GM12878 (cell line): ENCODE measurements at regions not wholly inside any gene's neighbourhood (a gene's known extent, or its start where the extent isn't known, plus 50 kb on each side); places are given as distances from the start of the nearest gene placed in this dataset.

Source experiments
- ATAC-seq: fragments of 200-7000 bp; cut with Tn5 transposase; 3 replicates; pipeline ENCODE4 v1.9.1; 2020; ENCODE audit warnings: mild to moderate bottlenecking, moderate library complexity
- BruUV-seq: library from RNA; stranded (reverse); fragments of 400-500 nt; replicated peaks from 2 replicates; lab custom pipeline; 2021; lab: Mats Ljungman, UMichigan
- CTCF ChIA-PET: fragments of 300-600 bp; sonication (Branson Sonifier 250); formaldehyde crosslinking; extraction: SDS; loops from one replicate; lab custom pipeline; 2021; ENCODE audit warnings: inconsistent platforms; lab: Yijun Ruan, JAX
- POLR2A ChIA-PET: fragments of 350-600 bp; formaldehyde crosslinking; extraction: SDS; loops from one replicate; lab custom pipeline; 2021; ENCODE audit warnings: inconsistent platforms; lab: Charles Lee
- RAD21 ChIA-PET: fragments of 300-600 bp; sonication (Branson Sonifier 250); formaldehyde crosslinking; loops from one replicate; lab custom pipeline; 2023; ENCODE audit warnings: antibody characterized with exemption; ENCODE audit not compliant: unreplicated experiment; lab: Charles Lee
- SMC1A ChIA-PET: fragments of 300-600 bp; sonication (Branson Sonifier 250); formaldehyde crosslinking; loops from one replicate; lab custom pipeline; 2023; ENCODE audit not compliant: unreplicated experiment, uncharacterized antibody; lab: Charles Lee
- DNase-seq: peaks from one replicate; pipeline ENCODE4 v3.0.0-alpha.2; 2011; ENCODE audit warnings: low read depth, low spot score
- FAIRE-seq: peaks from 3 replicates; lab custom pipeline; 2011; peaks lifted over from hg19 to GRCh38; lab: Jason Lieb, UNC
- H2AFZ ChIP-seq: 2 replicates; pipeline ENCODE4 v1.6.0; 2011; ENCODE audit warnings: low read depth, low read length, control low read depth; ENCODE audit not compliant: control insufficient read depth
- H3K27ac ChIP-seq: 2 replicates; pipeline ENCODE4 v1.5.1; 2011; ENCODE audit warnings: control low read depth; ENCODE audit not compliant: control insufficient read depth, insufficient read depth
- H3K27me3 ChIP-seq, 2 experiments: replicated peaks in 1 of 2; 2 replicates each; pipeline versions ENCODE4 v1.6.0 to v1.6.1; 2011; ENCODE audit warnings: low read length in 1 of 2; ENCODE audit not compliant: control insufficient read depth in 2 of 2, insufficient read depth in 2 of 2
- H3K36me3 ChIP-seq, 2 experiments: 2 replicates each; pipeline ENCODE4 v1.5.1; 2011; ENCODE audit warnings: low read length in 1 of 2; ENCODE audit not compliant: control insufficient read depth in 2 of 2, insufficient read depth in 2 of 2
- H3K4me1 ChIP-seq: 2 replicates; pipeline ENCODE4 v1.6.1; 2011; ENCODE audit warnings: mild to moderate bottlenecking, low read length, moderate library complexity, mixed read lengths; ENCODE audit not compliant: control insufficient read depth, insufficient read depth
- H3K4me2 ChIP-seq: 2 replicates; pipeline ENCODE4 v1.6.0; 2011; ENCODE audit warnings: control low read depth; ENCODE audit not compliant: control insufficient read depth, insufficient read depth
- H3K4me3 ChIP-seq: fragments of 200-600 bp; sonication (generic); 2 replicates; pipeline ENCODE4 v1.5.1; 2016
- H3K79me2 ChIP-seq: 2 replicates; pipeline ENCODE4 v1.6.0; 2011; ENCODE audit warnings: low read length; ENCODE audit not compliant: control insufficient read depth, insufficient read depth
- H3K9ac ChIP-seq: 2 replicates; pipeline ENCODE4 v1.8.0; 2011; ENCODE audit warnings: low read length, control low read depth, mixed read lengths; ENCODE audit not compliant: control insufficient read depth, insufficient read depth
- H3K9me3 ChIP-seq: replicated peaks from 3 replicates; pipeline ENCODE4 v1.5.1; 2011; ENCODE audit warnings: mild to moderate bottlenecking, low read length; ENCODE audit not compliant: control insufficient read depth, insufficient read depth
- H4K20me1 ChIP-seq: 2 replicates; pipeline ENCODE4 v1.6.0; 2011; ENCODE audit not compliant: control insufficient read depth, insufficient read depth
- CREB1 ChIP-seq: IDR thresholded peaks from 2 replicates; pipeline ENCODE4 v1.6.1; 2012; ENCODE audit warnings: low read depth, mild to moderate bottlenecking, inconsistent platforms
- FOXK2 ChIP-seq: fragments of 450-650 bp; IDR thresholded peaks from 2 replicates; pipeline ENCODE4 v1.6.1; 2017; ENCODE audit warnings: mild to moderate bottlenecking, moderate library complexity
- NBN ChIP-seq: fragments of 450-650 bp; IDR thresholded peaks from 2 replicates; pipeline ENCODE4 v1.6.1; 2016
- NFIC ChIP-seq: IDR thresholded peaks from 2 replicates; pipeline ENCODE4 v1.6.1; 2012; ENCODE audit warnings: low read depth, mild to moderate bottlenecking, inconsistent platforms, low read length, moderate library complexity
- POLR2AphosphoS2 ChIP-seq: IDR thresholded peaks from 2 replicates; pipeline ENCODE4 v1.6.1; 2011; ENCODE audit warnings: low read depth, mild to moderate bottlenecking, low read length, improper control_type of control experiment, moderate library complexity
- TAF1 ChIP-seq: IDR thresholded peaks from 2 replicates; pipeline ENCODE4 v1.6.1; 2011; ENCODE audit warnings: mild to moderate bottlenecking, low read depth, low read length, borderline replicate concordance
- WGBS: methylation state at CpG from one replicate; pipeline ENCODE4 v1.1.6; 2016; ENCODE audit warnings: low lambda C conversion rate; ENCODE audit not compliant: insufficient replicate concordance, insufficient coverage; ENCODE audit errors: missing lambda C conversion rate; 5-methylcytosine and 5-hydroxymethylcytosine counted together
- in situ Hi-C: fragments of 300-500 bp; cut with MboI; formaldehyde crosslinking; loops from 9 replicates; pipeline ENCODE4 v1.14.3; 2018; ENCODE audit warnings: mixed read lengths
- intact Hi-C: fragments of 100-400 bp; cut with micrococcal nuclease; formaldehyde crosslinking; loops from one replicate; pipeline ENCODE4 v1.14.2; 2022; ENCODE audit not compliant: unreplicated experiment
- TF ChIP-seq, protein P1 (sequence below): IDR thresholded peaks from 2 replicates; pipeline ENCODE4 v1.6.1; 2012; ENCODE audit warnings: improper control_type of control experiment, low read depth, low read length; ENCODE audit not compliant: insufficient replicate concordance
- TF ChIP-seq, protein P2 (sequence below): IDR thresholded peaks from 2 replicates; pipeline ENCODE4 v1.6.1; 2012; ENCODE audit warnings: low read depth, low read length, improper control_type of control experiment
- TF ChIP-seq, protein P3 (sequence below), 3 experiments: IDR thresholded peaks in 2 of 3; conservative IDR thresholded peaks in 1 of 3; 2 replicates each; pipeline ENCODE4 v1.5.1; 2011; ENCODE audit warnings: low read depth in 3 of 3, low read length in 3 of 3, mild to moderate bottlenecking in 3 of 3, control low read depth in 2 of 3, moderate library complexity in 2 of 3, inconsistent platforms in 1 of 3, mixed read lengths in 1 of 3; ENCODE audit not compliant: control insufficient read depth in 2 of 3, insufficient read depth in 1 of 3; ENCODE audit errors: extremely low read depth in 1 of 3
- TF ChIP-seq, protein P4 (sequence below): fragments of 450-650 bp; IDR thresholded peaks from 2 replicates; pipeline ENCODE4 v1.6.1; 2018; ENCODE audit warnings: borderline replicate concordance, mild to moderate bottlenecking; ENCODE audit not compliant: partially characterized antibody

DNA sequence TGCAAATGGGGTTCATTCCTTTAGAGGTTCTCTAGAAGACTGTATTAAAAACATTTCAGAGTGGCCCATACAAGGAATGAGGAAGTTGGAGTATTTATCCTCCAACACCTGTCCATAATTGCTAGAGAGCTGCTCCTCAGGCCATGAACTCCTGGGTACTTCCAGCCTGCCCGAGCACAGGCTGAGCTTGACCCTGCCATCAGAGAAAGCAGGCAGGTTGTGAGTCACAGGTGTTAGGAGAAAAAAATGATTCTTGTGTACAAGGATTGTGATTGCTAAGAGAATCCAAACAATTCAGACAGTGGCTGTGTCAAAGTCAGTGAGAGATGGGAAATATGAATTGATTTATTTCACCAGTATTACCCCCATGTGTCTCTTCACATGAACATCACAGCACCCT, 156.8 kb upstream of the GADL1 start (continued):
- TF ChIP-seq, protein P1, sequence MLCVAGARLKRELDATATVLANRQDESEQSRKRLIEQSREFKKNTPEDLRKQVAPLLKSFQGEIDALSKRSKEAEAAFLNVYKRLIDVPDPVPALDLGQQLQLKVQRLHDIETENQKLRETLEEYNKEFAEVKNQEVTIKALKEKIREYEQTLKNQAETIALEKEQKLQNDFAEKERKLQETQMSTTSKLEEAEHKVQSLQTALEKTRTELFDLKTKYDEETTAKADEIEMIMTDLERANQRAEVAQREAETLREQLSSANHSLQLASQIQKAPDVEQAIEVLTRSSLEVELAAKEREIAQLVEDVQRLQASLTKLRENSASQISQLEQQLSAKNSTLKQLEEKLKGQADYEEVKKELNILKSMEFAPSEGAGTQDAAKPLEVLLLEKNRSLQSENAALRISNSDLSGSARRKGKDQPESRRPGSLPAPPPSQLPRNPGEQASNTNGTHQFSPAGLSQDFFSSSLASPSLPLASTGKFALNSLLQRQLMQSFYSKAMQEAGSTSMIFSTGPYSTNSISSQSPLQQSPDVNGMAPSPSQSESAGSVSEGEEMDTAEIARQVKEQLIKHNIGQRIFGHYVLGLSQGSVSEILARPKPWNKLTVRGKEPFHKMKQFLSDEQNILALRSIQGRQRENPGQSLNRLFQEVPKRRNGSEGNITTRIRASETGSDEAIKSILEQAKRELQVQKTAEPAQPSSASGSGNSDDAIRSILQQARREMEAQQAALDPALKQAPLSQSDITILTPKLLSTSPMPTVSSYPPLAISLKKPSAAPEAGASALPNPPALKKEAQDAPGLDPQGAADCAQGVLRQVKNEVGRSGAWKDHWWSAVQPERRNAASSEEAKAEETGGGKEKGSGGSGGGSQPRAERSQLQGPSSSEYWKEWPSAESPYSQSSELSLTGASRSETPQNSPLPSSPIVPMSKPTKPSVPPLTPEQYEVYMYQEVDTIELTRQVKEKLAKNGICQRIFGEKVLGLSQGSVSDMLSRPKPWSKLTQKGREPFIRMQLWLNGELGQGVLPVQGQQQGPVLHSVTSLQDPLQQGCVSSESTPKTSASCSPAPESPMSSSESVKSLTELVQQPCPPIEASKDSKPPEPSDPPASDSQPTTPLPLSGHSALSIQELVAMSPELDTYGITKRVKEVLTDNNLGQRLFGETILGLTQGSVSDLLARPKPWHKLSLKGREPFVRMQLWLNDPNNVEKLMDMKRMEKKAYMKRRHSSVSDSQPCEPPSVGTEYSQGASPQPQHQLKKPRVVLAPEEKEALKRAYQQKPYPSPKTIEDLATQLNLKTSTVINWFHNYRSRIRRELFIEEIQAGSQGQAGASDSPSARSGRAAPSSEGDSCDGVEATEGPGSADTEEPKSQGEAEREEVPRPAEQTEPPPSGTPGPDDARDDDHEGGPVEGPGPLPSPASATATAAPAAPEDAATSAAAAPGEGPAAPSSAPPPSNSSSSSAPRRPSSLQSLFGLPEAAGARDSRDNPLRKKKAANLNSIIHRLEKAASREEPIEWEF, result no peak
- no peak for TF ChIP-seq NBN
- TF ChIP-seq, protein P2, sequence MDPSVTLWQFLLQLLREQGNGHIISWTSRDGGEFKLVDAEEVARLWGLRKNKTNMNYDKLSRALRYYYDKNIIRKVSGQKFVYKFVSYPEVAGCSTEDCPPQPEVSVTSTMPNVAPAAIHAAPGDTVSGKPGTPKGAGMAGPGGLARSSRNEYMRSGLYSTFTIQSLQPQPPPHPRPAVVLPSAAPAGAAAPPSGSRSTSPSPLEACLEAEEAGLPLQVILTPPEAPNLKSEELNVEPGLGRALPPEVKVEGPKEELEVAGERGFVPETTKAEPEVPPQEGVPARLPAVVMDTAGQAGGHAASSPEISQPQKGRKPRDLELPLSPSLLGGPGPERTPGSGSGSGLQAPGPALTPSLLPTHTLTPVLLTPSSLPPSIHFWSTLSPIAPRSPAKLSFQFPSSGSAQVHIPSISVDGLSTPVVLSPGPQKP, result no peak

DNA sequence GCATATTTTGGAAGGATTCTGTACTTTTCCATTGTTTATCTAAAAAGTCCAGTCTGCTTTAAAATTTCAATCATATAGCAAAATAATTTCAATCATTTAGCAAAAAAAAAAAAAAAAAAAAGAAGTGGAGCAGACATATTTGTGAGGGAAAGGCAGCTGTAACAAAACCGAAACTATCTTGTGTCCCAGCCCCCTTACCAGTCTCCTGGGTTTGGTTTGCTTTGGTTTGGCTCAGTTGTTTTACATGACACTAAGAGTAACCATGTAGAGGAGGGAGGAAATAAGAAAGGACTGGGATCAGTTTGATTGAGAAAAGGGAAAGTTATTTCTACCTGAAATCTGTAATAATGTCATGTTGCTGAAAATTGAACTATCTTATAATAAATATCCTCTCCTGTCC, 158.8 kb upstream of the GADL1 start:
- FAIRE-seq (no peak), ATAC-seq (no peak), DNase-seq (no peak)
- H3K4me2 ChIP-seq, result no peak overlapping the region
- 36% methylated on average over 1 of the region's 1 CpG for WGBS
- no peaks in the 10 kb centered on the region for H4K20me1 ChIP-seq
- H3K36me3 ChIP-seq, result no peaks in the 10 kb centered on the region
- ChIA-PET SMC1A (no interaction called here), RAD21 (no interaction called here), POLR2A (interaction anchor here (0.6 kb wide), 1 partner anchor 394 kb away, joined by 4 read pairs; no protein-coding TSS in a partner anchor), CTCF (interaction anchor here (0.6 kb wide), 1 partner anchor 360 kb away, joined by 3 read pairs; no protein-coding TSS in a partner anchor)
- intact Hi-C loops, result no loop called here
- H3K9ac ChIP-seq, result no peak overlapping the region
- no peak overlapping the region for H3K4me3 ChIP-seq
- H3K27ac ChIP-seq, result no peak overlapping the region
- H3K4me1 ChIP-seq, result no peaks in the 10 kb centered on the region
- no peak overlapping the region for H2AFZ ChIP-seq
- H3K79me2 ChIP-seq, result no peaks in the 10 kb centered on the region
- in situ Hi-C loops, result no loop called here
- no peaks in the 10 kb centered on the region; the same call in 1 of the 3 replicates for H3K9me3 ChIP-seq
- H3K27me3 ChIP-seq, result no peaks in the 10 kb centered on the region
- BruUV-seq, result no TSS peak
- TF ChIP-seq TAF1 (no peak), POLR2AphosphoS2 (no peak), CREB1 (no peak), FOXK2 (no peak), NFIC (no peak)
- TF ChIP-seq, protein P3, sequence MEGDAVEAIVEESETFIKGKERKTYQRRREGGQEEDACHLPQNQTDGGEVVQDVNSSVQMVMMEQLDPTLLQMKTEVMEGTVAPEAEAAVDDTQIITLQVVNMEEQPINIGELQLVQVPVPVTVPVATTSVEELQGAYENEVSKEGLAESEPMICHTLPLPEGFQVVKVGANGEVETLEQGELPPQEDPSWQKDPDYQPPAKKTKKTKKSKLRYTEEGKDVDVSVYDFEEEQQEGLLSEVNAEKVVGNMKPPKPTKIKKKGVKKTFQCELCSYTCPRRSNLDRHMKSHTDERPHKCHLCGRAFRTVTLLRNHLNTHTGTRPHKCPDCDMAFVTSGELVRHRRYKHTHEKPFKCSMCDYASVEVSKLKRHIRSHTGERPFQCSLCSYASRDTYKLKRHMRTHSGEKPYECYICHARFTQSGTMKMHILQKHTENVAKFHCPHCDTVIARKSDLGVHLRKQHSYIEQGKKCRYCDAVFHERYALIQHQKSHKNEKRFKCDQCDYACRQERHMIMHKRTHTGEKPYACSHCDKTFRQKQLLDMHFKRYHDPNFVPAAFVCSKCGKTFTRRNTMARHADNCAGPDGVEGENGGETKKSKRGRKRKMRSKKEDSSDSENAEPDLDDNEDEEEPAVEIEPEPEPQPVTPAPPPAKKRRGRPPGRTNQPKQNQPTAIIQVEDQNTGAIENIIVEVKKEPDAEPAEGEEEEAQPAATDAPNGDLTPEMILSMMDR (IDR thresholded peaks at IDR 0.05 in 2 of 3, conservative IDR thresholded peaks at IDR 0.05 in 1 of 3; ENCODE audit: control insufficient read depth in 2 of 3, extremely low read depth in 1 of 3, insufficient read depth in 1 of 3, low read depth in 3 of 3, low read length in 3 of 3), result no peak
- TF ChIP-seq, protein P4, sequence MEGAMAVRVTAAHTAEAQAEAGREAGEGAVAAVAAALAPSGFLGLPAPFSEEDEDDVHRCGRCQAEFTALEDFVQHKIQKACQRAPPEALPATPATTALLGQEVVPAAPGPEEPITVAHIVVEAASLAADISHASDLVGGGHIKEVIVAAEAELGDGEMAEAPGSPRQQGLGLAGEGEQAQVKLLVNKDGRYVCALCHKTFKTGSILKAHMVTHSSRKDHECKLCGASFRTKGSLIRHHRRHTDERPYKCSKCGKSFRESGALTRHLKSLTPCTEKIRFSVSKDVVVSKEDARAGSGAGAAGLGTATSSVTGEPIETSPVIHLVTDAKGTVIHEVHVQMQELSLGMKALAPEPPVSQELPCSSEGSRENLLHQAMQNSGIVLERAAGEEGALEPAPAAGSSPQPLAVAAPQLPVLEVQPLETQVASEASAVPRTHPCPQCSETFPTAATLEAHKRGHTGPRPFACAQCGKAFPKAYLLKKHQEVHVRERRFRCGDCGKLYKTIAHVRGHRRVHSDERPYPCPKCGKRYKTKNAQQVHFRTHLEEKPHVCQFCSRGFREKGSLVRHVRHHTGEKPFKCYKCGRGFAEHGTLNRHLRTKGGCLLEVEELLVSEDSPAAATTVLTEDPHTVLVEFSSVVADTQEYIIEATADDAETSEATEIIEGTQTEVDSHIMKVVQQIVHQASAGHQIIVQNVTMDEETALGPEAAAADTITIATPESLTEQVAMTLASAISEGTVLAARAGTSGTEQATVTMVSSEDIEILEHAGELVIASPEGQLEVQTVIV, result no peak
